ENCODE measurements at regions not wholly inside any gene's neighbourhood (a gene's known extent, or its start where the extent isn't known, plus 50 kb on each side); places are given as distances from the start of the nearest gene placed in this dataset.
"Not testable (repeated sequence)": the region's sequence is repeated elsewhere in the genome, so short reads cannot be mapped to it uniquely, and the experiment has no call there.

GRCh38 chr12:114063435-114063834, 97.3 kb upstream of the RBM19 start:
- no peaks in the 10 kb centered on the region for H3K27me3 ChIP-seq (ENCODE audit: control insufficient read depth in 5 of 5, insufficient read depth in 4 of 5, low read length in 5 of 5)
- peaks cover 0 to 26% (median 8%) of the 10 kb centered on the region in 5 donors for H3K9me3 ChIP-seq (ENCODE audit: control insufficient read depth in 5 of 5, low read length in 5 of 5)
- no peaks in the 10 kb centered on the region for H3K4me1 ChIP-seq (ENCODE audit: control insufficient read depth in 5 of 5, insufficient read depth in 5 of 5, low read length in 5 of 5)
- no peak overlapping the region for H3K4me3 ChIP-seq (ENCODE audit: low read depth in 1 of 5, low read length in 5 of 5)
- no peaks in the 10 kb centered on the region for H3K36me3 ChIP-seq (ENCODE audit: control insufficient read depth in 5 of 5, insufficient read depth in 5 of 5, low read length in 5 of 5)
- no peak overlapping the region for H3K9ac ChIP-seq (ENCODE audit: low read length in 5 of 5)
- H3K27ac ChIP-seq (ENCODE audit: low read depth, low read length) = no peak overlapping the region

GRCh38 chr12:114056351-114056750, 90.2 kb upstream of the RBM19 start:
- not testable (repeated sequence) for H3K9ac ChIP-seq (ENCODE audit: low read length in 5 of 5); H3K27me3 ChIP-seq (ENCODE audit: control insufficient read depth in 5 of 5, insufficient read depth in 4 of 5, low read length in 5 of 5); H3K4me3 ChIP-seq (ENCODE audit: low read depth in 1 of 5, low read length in 5 of 5); H3K27ac ChIP-seq (ENCODE audit: low read depth, low read length); H3K4me1 ChIP-seq (ENCODE audit: control insufficient read depth in 5 of 5, insufficient read depth in 5 of 5, low read length in 5 of 5); H3K36me3 ChIP-seq (ENCODE audit: control insufficient read depth in 5 of 5, insufficient read depth in 5 of 5, low read length in 5 of 5)
- H3K9me3 ChIP-seq (ENCODE audit: control insufficient read depth in 5 of 5, low read length in 5 of 5) = peaks cover 0 to 19% (median 0%) of the 10 kb centered on the region in 5 donors

- Histone ChIP-seq H3K4me3 (ENCODE audit: low read depth in 1 of 5, low read length in 5 of 5) (no peak overlapping the region), H3K27ac (ENCODE audit: low read depth, low read length) (no peak overlapping the region), H3K4me1 (ENCODE audit: control insufficient read depth in 5 of 5, insufficient read depth in 5 of 5, low read length in 5 of 5) (no peaks in the 10 kb centered on the region), H3K36me3 (ENCODE audit: control insufficient read depth in 5 of 5, insufficient read depth in 5 of 5, low read length in 5 of 5) (no peaks in the 10 kb centered on the region), H3K9ac (ENCODE audit: low read length in 5 of 5) (no peak overlapping the region), H3K9me3 (ENCODE audit: control insufficient read depth in 5 of 5, low read length in 5 of 5) (peaks cover 0 to 7% (median 2%) of the 10 kb centered on the region in 5 donors), H3K27me3 (ENCODE audit: control insufficient read depth in 5 of 5, insufficient read depth in 4 of 5, low read length in 5 of 5) (peaks cover 0 to 7% (median 3%) of the 10 kb centered on the region in 5 donors)
These were observed 88.9 kb upstream of the RBM19 start for GRCh38 chr12:114054982-114055381.

- H3K9ac ChIP-seq (ENCODE audit: low read length in 5 of 5) = no peak overlapping the region
- H3K4me1 ChIP-seq (ENCODE audit: control insufficient read depth in 5 of 5, insufficient read depth in 5 of 5, low read length in 5 of 5) = no peaks in the 10 kb centered on the region
- H3K27ac ChIP-seq (ENCODE audit: low read depth, low read length) = no peak overlapping the region
- H3K9me3 ChIP-seq (ENCODE audit: control insufficient read depth in 5 of 5, low read length in 5 of 5) = peaks cover 0 to 2% (median 0%) of the 10 kb centered on the region in 5 donors
- H3K36me3 ChIP-seq (ENCODE audit: control insufficient read depth in 5 of 5, insufficient read depth in 5 of 5, low read length in 5 of 5) = no peaks in the 10 kb centered on the region
- peaks cover 0 to 11% (median 9%) of the 10 kb centered on the region in 5 donors for H3K27me3 ChIP-seq (ENCODE audit: control insufficient read depth in 5 of 5, insufficient read depth in 4 of 5, low read length in 5 of 5)
- no peak overlapping the region for H3K4me3 ChIP-seq (ENCODE audit: low read depth in 1 of 5, low read length in 5 of 5)
These were observed 80.3 kb upstream of the RBM19 start for GRCh38 chr12:114046236-114046998.

GRCh38 chr12:114045349-114045748, 79.2 kb upstream of the RBM19 start:
- Histone ChIP-seq H3K9me3 (ENCODE audit: control insufficient read depth in 5 of 5, low read length in 5 of 5) (no peaks in the 10 kb centered on the region), H3K4me3 (ENCODE audit: low read depth in 1 of 5, low read length in 5 of 5) (no peak overlapping the region), H3K27ac (ENCODE audit: low read depth, low read length) (no peak overlapping the region), H3K4me1 (ENCODE audit: control insufficient read depth in 5 of 5, insufficient read depth in 5 of 5, low read length in 5 of 5) (no peaks in the 10 kb centered on the region), H3K36me3 (ENCODE audit: control insufficient read depth in 5 of 5, insufficient read depth in 5 of 5, low read length in 5 of 5) (no peaks in the 10 kb centered on the region), H3K9ac (ENCODE audit: low read length in 5 of 5) (no peak overlapping the region), H3K27me3 (ENCODE audit: control insufficient read depth in 5 of 5, insufficient read depth in 4 of 5, low read length in 5 of 5) (peaks cover 0 to 16% (median 8%) of the 10 kb centered on the region in 5 donors)

GRCh38 chr12:114041590-114041989, 75.5 kb upstream of the RBM19 start:
- no peak overlapping the region for H3K9ac ChIP-seq (ENCODE audit: low read length in 5 of 5)
- peaks cover 10 to 25% (median 12%) of the 10 kb centered on the region in 5 donors for H3K27me3 ChIP-seq (ENCODE audit: control insufficient read depth in 5 of 5, insufficient read depth in 4 of 5, low read length in 5 of 5)
- H3K36me3 ChIP-seq (ENCODE audit: control insufficient read depth in 5 of 5, insufficient read depth in 5 of 5, low read length in 5 of 5) = no peaks in the 10 kb centered on the region
- no peaks in the 10 kb centered on the region for H3K4me1 ChIP-seq (ENCODE audit: control insufficient read depth in 5 of 5, insufficient read depth in 5 of 5, low read length in 5 of 5)
- H3K4me3 ChIP-seq (ENCODE audit: low read depth in 1 of 5, low read length in 5 of 5) = no peak overlapping the region
- H3K27ac ChIP-seq (ENCODE audit: low read depth, low read length) = no peak overlapping the region
- no peaks in the 10 kb centered on the region for H3K9me3 ChIP-seq (ENCODE audit: control insufficient read depth in 5 of 5, low read length in 5 of 5)

GRCh38 chr12:114041136-114041535, 75.0 kb upstream of the RBM19 start:
- H3K4me3 ChIP-seq (ENCODE audit: low read depth in 1 of 5, low read length in 5 of 5) = no peak overlapping the region
- H3K36me3 ChIP-seq (ENCODE audit: control insufficient read depth in 5 of 5, insufficient read depth in 5 of 5, low read length in 5 of 5) = no peaks in the 10 kb centered on the region
- peaks cover 10 to 23% (median 13%) of the 10 kb centered on the region in 5 donors for H3K27me3 ChIP-seq (ENCODE audit: control insufficient read depth in 5 of 5, insufficient read depth in 4 of 5, low read length in 5 of 5)
- H3K4me1 ChIP-seq (ENCODE audit: control insufficient read depth in 5 of 5, insufficient read depth in 5 of 5, low read length in 5 of 5) = no peaks in the 10 kb centered on the region
- no peak overlapping the region for H3K9ac ChIP-seq (ENCODE audit: low read length in 5 of 5)
- H3K27ac ChIP-seq (ENCODE audit: low read depth, low read length) = no peak overlapping the region
- H3K9me3 ChIP-seq (ENCODE audit: control insufficient read depth in 5 of 5, low read length in 5 of 5) = no peaks in the 10 kb centered on the region

- Histone ChIP-seq H3K4me1 (ENCODE audit: control insufficient read depth in 5 of 5, insufficient read depth in 5 of 5, low read length in 5 of 5) (no peaks in the 10 kb centered on the region), H3K4me3 (ENCODE audit: low read depth in 1 of 5, low read length in 5 of 5) (no peak overlapping the region), H3K27me3 (ENCODE audit: control insufficient read depth in 5 of 5, insufficient read depth in 4 of 5, low read length in 5 of 5) (peaks cover 6 to 19% (median 13%) of the 10 kb centered on the region in 5 donors), H3K9ac (ENCODE audit: low read length in 5 of 5) (no peak overlapping the region), H3K27ac (ENCODE audit: low read depth, low read length) (no peak overlapping the region), H3K9me3 (ENCODE audit: control insufficient read depth in 5 of 5, low read length in 5 of 5) (no peaks in the 10 kb centered on the region), H3K36me3 (ENCODE audit: control insufficient read depth in 5 of 5, insufficient read depth in 5 of 5, low read length in 5 of 5) (no peaks in the 10 kb centered on the region)
These were observed 72.8 kb upstream of the RBM19 start for GRCh38 chr12:114038962-114039361.

- Histone ChIP-seq H3K36me3 (ENCODE audit: control insufficient read depth in 5 of 5, insufficient read depth in 5 of 5, low read length in 5 of 5) (no peaks in the 10 kb centered on the region), H3K27ac (ENCODE audit: low read depth, low read length) (no peak overlapping the region), H3K9me3 (ENCODE audit: control insufficient read depth in 5 of 5, low read length in 5 of 5) (peaks cover 0 to 3% (median 0%) of the 10 kb centered on the region in 5 donors), H3K27me3 (ENCODE audit: control insufficient read depth in 5 of 5, insufficient read depth in 4 of 5, low read length in 5 of 5) (peaks cover 3 to 12% (median 6%) of the 10 kb centered on the region in 5 donors), H3K4me3 (ENCODE audit: low read depth in 1 of 5, low read length in 5 of 5) (no peak overlapping the region), H3K4me1 (ENCODE audit: control insufficient read depth in 5 of 5, insufficient read depth in 5 of 5, low read length in 5 of 5) (no peaks in the 10 kb centered on the region), H3K9ac (ENCODE audit: low read length in 5 of 5) (no peak overlapping the region)
These were observed 66.7 kb upstream of the RBM19 start for GRCh38 chr12:114032801-114033200.

- Histone ChIP-seq H3K27ac (ENCODE audit: low read depth, low read length) (no peak overlapping the region), H3K4me1 (ENCODE audit: control insufficient read depth in 5 of 5, insufficient read depth in 5 of 5, low read length in 5 of 5) (no peaks in the 10 kb centered on the region)
These were observed 64.3 kb upstream of the RBM19 start for GRCh38 chr12:114030451-114030850.

More at GRCh38 chr12:114030451-114030850, 64.3 kb upstream of the RBM19 start:
- peaks cover 0 to 10% (median 0%) of the 10 kb centered on the region in 5 donors for H3K27me3 ChIP-seq (ENCODE audit: control insufficient read depth in 5 of 5, insufficient read depth in 4 of 5, low read length in 5 of 5)
- no peak overlapping the region for H3K9ac ChIP-seq (ENCODE audit: low read length in 5 of 5)
- H3K4me3 ChIP-seq (ENCODE audit: low read depth in 1 of 5, low read length in 5 of 5) = no peak overlapping the region
- H3K36me3 ChIP-seq (ENCODE audit: control insufficient read depth in 5 of 5, insufficient read depth in 5 of 5, low read length in 5 of 5) = no peaks in the 10 kb centered on the region
- H3K9me3 ChIP-seq (ENCODE audit: control insufficient read depth in 5 of 5, low read length in 5 of 5) = peaks cover 4 to 15% (median 8%) of the 10 kb centered on the region in 5 donors
